MM.1S (cell line): ENCODE measurements at regions not wholly inside any gene's neighbourhood (a gene's known extent, or its start where the extent isn't known, plus 50 kb on each side); places are given as distances from the start of the nearest gene placed in this dataset.

Experiments
- EZH2 ChIP-seq: fragments of 300-600 bp; sonication (generic); optimal IDR thresholded peaks from 2 replicates; pipeline ENCODE3; 2017; ENCODE audit warnings: low read depth, mild to moderate bottlenecking, antibody characterized with exemption, low read length, mixed read lengths
- EZH2phosphoT487 ChIP-seq: fragments of 300-600 bp; sonication (generic); IDR thresholded peaks from 2 replicates; pipeline ENCODE4 v1.6.1; 2018; ENCODE audit warnings: antibody characterized with exemption, low read length
- TF ChIP-seq, protein P1 (sequence below): fragments of 300-600 bp; sonication (generic); IDR thresholded peaks from 2 replicates; pipeline ENCODE4 v1.5.1; 2016; ENCODE audit warnings: antibody characterized with exemption, low read length, mixed read lengths

DNA sequence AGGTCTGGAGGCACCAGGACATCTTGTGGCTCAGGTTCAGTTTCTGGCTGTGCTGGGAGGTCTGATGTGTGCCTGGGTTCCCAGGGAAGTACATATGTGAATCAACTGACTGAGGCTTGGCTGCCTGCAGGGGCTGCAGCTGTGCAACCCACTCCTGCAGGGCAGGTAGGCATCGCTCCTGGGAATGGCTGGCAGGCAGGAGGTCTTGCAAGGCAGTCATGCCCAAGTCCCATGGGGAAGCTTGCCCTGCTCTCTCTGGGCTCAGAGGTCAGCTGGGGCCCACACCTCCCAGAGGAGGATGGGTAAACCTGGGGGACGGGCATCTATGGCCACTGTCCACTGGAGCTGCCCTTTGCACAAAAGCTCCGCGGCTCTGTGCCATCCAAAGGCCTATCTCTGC is 1141.8 kb downstream of the SLITRK1 start:
- TF ChIP-seq, protein P1, sequence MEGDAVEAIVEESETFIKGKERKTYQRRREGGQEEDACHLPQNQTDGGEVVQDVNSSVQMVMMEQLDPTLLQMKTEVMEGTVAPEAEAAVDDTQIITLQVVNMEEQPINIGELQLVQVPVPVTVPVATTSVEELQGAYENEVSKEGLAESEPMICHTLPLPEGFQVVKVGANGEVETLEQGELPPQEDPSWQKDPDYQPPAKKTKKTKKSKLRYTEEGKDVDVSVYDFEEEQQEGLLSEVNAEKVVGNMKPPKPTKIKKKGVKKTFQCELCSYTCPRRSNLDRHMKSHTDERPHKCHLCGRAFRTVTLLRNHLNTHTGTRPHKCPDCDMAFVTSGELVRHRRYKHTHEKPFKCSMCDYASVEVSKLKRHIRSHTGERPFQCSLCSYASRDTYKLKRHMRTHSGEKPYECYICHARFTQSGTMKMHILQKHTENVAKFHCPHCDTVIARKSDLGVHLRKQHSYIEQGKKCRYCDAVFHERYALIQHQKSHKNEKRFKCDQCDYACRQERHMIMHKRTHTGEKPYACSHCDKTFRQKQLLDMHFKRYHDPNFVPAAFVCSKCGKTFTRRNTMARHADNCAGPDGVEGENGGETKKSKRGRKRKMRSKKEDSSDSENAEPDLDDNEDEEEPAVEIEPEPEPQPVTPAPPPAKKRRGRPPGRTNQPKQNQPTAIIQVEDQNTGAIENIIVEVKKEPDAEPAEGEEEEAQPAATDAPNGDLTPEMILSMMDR: no peak
- TF ChIP-seq EZH2phosphoT487: no peak
- no peak for TF ChIP-seq EZH2
